GM06990 (cell line): ENCODE measurements at regions not wholly inside any gene's neighbourhood (a gene's known extent, or its start where the extent isn't known, plus 50 kb on each side); places are given as distances from the start of the nearest gene placed in this dataset.

Experiments
- DNase-seq: peaks from one replicate; pipeline ENCODE4 v3.0.0-alpha.2; 2011; ENCODE audit not compliant: insufficient read length; ENCODE audit errors: extremely low read depth
- H3K27me3 ChIP-seq: replicated peaks from 2 replicates; pipeline ENCODE4 v1.6.0; 2011; ENCODE audit warnings: low read length; ENCODE audit not compliant: control insufficient read depth, insufficient read depth
- H3K36me3 ChIP-seq: 2 replicates; pipeline ENCODE4 v1.5.1; 2011; ENCODE audit warnings: low read length; ENCODE audit not compliant: control insufficient read depth, insufficient read depth
- H3K4me3 ChIP-seq: replicated peaks from 2 replicates; pipeline ENCODE4 v1.5.1; 2011; ENCODE audit warnings: low read depth, mild to moderate bottlenecking, control low read depth, low read length
- TF ChIP-seq, protein P1 (sequence below): IDR thresholded peaks from 2 replicates; pipeline ENCODE4 v1.5.1; 2011; ENCODE audit warnings: low read length, control low read depth, mild to moderate bottlenecking, inconsistent platforms; ENCODE audit not compliant: insufficient read depth, poor library complexity, severe bottlenecking

DNA sequence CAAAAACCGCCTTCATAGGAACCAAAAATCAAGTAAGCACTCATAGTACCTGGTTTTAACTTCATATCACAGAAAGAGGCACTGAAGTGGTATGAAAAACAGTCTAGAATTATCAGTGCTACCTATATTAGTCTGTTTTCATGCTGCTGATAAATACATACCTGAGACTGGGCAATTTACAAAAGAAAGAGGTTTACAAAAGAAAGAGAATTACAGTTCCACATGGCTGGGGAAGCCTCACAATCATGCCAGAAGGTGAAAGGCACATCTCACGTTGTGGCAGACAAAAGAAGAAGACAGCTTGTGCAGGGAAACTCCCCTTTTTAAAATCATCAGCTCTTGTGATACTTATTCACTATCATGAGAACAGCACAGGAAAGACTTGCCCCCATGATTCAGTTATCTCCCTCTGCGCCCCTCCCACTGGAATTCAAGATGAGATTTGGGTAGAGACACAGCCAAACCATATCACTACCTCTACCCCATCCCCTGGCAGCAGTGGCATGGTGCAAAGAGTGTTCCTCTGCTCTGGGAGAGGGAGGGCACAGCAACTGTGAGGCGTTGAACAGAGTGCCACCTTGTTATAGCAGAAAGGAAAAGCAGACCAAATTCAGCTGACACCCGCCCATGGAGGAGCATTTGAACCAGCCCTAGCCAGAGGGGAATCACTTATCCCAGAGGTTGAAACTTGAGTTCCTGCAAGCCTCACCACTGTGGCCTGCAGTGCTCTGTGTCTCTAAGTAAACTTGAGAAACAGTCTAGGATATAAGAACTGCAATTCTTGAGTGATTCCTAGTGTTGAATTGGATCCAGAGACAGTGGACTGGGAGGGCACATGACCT, 61.9 kb upstream of the PTPRZ1 start:
- no peak overlapping the region for H3K4me3 ChIP-seq
- H3K27me3 ChIP-seq, result no peaks in the 10 kb centered on the region; the same call in 1 of the 2 replicates
- H3K36me3 ChIP-seq, result no peaks in the 10 kb centered on the region
- DNase-seq, result no peak
- TF ChIP-seq, protein P1, sequence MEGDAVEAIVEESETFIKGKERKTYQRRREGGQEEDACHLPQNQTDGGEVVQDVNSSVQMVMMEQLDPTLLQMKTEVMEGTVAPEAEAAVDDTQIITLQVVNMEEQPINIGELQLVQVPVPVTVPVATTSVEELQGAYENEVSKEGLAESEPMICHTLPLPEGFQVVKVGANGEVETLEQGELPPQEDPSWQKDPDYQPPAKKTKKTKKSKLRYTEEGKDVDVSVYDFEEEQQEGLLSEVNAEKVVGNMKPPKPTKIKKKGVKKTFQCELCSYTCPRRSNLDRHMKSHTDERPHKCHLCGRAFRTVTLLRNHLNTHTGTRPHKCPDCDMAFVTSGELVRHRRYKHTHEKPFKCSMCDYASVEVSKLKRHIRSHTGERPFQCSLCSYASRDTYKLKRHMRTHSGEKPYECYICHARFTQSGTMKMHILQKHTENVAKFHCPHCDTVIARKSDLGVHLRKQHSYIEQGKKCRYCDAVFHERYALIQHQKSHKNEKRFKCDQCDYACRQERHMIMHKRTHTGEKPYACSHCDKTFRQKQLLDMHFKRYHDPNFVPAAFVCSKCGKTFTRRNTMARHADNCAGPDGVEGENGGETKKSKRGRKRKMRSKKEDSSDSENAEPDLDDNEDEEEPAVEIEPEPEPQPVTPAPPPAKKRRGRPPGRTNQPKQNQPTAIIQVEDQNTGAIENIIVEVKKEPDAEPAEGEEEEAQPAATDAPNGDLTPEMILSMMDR, result no peak

DNA sequence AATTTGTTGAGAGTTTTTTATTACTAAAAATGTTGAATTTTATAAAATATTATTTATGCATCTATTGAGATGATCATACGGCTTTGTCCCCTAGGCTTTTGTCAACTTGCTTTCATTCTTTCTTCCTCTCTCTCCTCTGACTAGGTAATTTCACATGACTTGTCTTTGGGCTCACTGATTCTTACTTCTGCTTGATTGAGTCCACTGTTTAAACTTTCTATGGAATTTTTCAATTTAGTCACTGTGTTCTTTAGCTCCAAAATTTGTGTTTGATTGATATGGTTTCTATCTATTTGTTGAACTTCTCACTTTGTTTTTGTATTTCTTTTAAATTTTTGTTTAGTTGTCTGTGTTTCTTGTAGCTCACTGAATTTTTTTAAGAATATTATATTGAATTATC, 65.9 kb upstream of the PTPRZ1 start:
- DNase-seq, result no peak
- no peaks in the 10 kb centered on the region for H3K36me3 ChIP-seq
- no peak overlapping the region for H3K4me3 ChIP-seq
- H3K27me3 ChIP-seq, result no peaks in the 10 kb centered on the region; the same call in 1 of the 2 replicates
- TF ChIP-seq, protein P1, result no peak

DNA sequence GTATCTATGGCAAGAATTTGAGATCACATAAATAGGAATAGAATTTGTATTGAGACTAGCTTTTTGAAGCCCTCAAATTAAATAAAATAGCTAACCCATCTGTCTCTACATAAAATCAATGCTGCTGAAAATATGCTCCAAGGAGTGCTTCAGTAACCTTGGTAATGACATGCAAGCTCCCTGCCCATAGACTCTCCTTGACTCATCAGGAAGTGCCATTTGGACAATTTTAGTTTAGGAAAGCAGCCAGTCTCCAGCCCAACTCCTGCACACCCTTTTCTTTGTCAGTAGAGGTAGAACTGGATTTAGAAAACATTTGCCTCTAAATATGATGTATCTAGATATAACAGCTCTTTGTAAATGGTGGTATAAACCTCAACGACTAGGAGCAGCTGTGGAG, 69.9 kb upstream of the PTPRZ1 start:
- TF ChIP-seq, protein P1, result no peak
- DNase-seq, result no peak
- Histone ChIP-seq H3K4me3 (no peak overlapping the region), H3K36me3 (no peaks in the 10 kb centered on the region), H3K27me3 (no peaks in the 10 kb centered on the region)

DNA sequence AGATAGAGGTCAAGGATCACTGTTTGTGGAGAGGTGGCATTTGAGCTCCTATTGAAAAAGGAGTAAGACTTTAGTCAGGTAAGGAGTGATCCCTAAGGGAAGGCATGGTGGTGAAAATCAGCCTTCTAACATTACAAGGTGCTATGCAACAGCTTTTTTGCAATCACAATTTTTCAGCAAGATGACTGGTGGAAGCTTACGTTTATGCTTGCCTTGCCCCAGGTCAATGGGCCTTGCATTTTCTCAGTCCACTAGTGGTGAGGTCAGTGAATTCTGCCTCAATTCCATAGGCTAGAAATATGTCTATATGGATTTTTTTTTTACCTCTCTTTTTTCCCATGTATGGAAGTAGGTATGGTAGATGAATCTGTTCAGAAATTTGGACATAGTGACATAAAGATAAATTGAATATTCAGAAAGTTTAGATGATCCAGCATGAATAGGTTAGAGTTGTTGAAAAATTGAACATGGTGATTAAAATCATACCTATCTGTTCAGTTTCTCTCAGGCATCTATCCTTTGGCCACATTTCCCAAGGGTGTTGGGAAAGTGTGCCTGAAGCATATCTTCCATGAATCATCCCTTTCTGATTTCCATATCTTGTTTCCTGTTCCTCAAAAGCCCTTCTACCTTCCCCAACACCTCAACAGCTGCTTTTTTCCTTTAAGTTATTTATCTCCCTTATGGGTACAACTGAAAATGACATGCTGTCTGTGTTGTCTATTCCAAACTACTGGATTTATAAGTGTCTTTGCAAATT, 71.9 kb upstream of the PTPRZ1 start:
- TF ChIP-seq, protein P1, result no peak
- DNase-seq, result no peak
- no peaks in the 10 kb centered on the region for H3K27me3 ChIP-seq
- H3K4me3 ChIP-seq, result no peak overlapping the region
- no peaks in the 10 kb centered on the region for H3K36me3 ChIP-seq

DNA sequence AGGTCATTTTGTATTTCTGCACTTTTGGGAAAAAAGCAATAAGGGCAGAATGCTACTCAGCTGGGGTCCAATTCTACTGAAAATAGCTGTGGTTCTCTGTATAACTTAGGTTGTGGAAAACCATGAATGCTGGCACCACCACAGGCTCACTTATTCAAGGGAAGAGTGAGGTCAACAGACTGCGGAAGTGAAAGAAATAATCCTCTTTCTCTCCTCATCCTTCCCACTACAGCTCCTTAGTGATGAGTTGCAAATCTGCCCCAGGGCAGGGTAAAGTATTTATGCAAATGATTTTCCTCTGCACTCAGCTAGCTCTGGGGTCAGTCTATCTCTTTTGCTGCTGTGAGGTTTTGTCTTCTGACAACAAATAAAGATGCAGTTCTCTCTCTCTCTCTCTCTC, 74.1 kb upstream of the PTPRZ1 start:
- TF ChIP-seq, protein P1, result no peak
- no peak for DNase-seq
- Histone ChIP-seq H3K4me3 (no peak overlapping the region), H3K27me3 (no peaks in the 10 kb centered on the region), H3K36me3 (no peaks in the 10 kb centered on the region)
